HCT116 (cell line): ENCODE measurements at regions not wholly inside any gene's neighbourhood (a gene's known extent, or its start where the extent isn't known, plus 50 kb on each side); places are given as distances from the start of the nearest gene placed in this dataset.

Source experiments
- ATAC-seq: fragments of 200-7000 bp; cut with Tn5 transposase; 2 replicates; pipeline ENCODE4 v1.9.1; 2020; ENCODE audit warnings: mild to moderate bottlenecking, moderate library complexity
- BruUV-seq: library from RNA; stranded (reverse); fragments of 400-500 nt; replicated peaks from 2 replicates; lab custom pipeline; 2021; lab: Mats Ljungman, UMichigan
- CTCF ChIA-PET: fragments of 300-600 bp; sonication (Branson Sonifier 250); formaldehyde crosslinking; loops from one replicate; lab custom pipeline; 2021; ENCODE audit warnings: antibody characterized with exemption; lab: Charles Lee
- POLR2A ChIA-PET: fragments of 300-600, 350-600 bp; sonication (Branson Sonifier 250); formaldehyde crosslinking; loops from one replicate; lab custom pipeline; 2021; ENCODE audit warnings: antibody characterized with exemption; lab: Charles Lee
- RAD21 ChIA-PET, 2 experiments: fragments of 300-600 bp; sonication (Branson Sonifier 250); formaldehyde crosslinking; loops; one replicate each; lab custom pipeline; 2023; ENCODE audit warnings: low total read pairs in 2 of 2; ENCODE audit not compliant: uncharacterized antibody in 2 of 2, unreplicated experiment in 2 of 2, low non-redundant PET in 1 of 2; lab: Charles Lee
- DNase-seq: peaks from one replicate; pipeline ENCODE4 v3.0.0-alpha.2; 2010; ENCODE audit warnings: low read depth, low spot score
- H2AFZ ChIP-seq: fragments of 200-600 bp; shearing (Covaris generic), sonication (generic); 2 replicates; pipeline ENCODE4 v1.6.1; 2017; ENCODE audit warnings: low read depth, mixed run types, mixed read lengths, antibody characterized with exemption, low read length; ENCODE audit not compliant: poor library complexity, severe bottlenecking
- H3K27ac ChIP-seq: 2 replicates; pipeline ENCODE4 v1.5.1; 2012; ENCODE audit warnings: low read depth, low read length
- H3K27me3 ChIP-seq: fragments of 200-600 bp; sonication (generic); 2 replicates; pipeline ENCODE4 v1.6.1; 2016; ENCODE audit warnings: mixed run types, low read length, mixed read lengths; ENCODE audit not compliant: insufficient read depth
- H3K36me3 ChIP-seq, 2 experiments: fragments of 200-500 bp in 1 of 2; fragments of 200-600 bp in 1 of 2; sonication (Bioruptor generic) in 1 of 2; sonication (generic) in 1 of 2; 2 replicates each; pipeline versions ENCODE4 v1.5.1 to v1.6.1; 2014 to 2016; ENCODE audit warnings: low read length in 2 of 2, inconsistent platforms in 1 of 2, mixed read lengths in 1 of 2, mixed run types in 1 of 2; ENCODE audit not compliant: insufficient read depth in 2 of 2, control insufficient read depth in 1 of 2
- H3K4me1 ChIP-seq, 2 experiments: fragments of 200-600 bp in 1 of 2; sonication (generic) in 1 of 2; 2 replicates each; pipeline versions ENCODE4 v1.5.1 to v1.6.1; 2012 to 2017; ENCODE audit warnings: low read length in 2 of 2, inconsistent platforms in 1 of 2, mild to moderate bottlenecking in 1 of 2, mixed read lengths in 1 of 2, mixed run types in 1 of 2, moderate library complexity in 1 of 2; ENCODE audit not compliant: insufficient read depth in 2 of 2, control insufficient read depth in 1 of 2
- H3K4me2 ChIP-seq: fragments of 200-600 bp; sonication (generic); 2 replicates; pipeline ENCODE4 v1.6.1; 2017; ENCODE audit warnings: mixed run types, low read length, mixed read lengths
- H3K4me3 ChIP-seq, 2 experiments: fragments of 200-600 bp in 1 of 2; sonication (generic) in 1 of 2; replicated peaks in 1 of 2; 2 replicates each; pipeline ENCODE4 v1.5.1; 2011 to 2016; ENCODE audit warnings: low read length in 2 of 2, control low read depth in 1 of 2, low read depth in 1 of 2, mild to moderate bottlenecking in 1 of 2, mixed read lengths in 1 of 2, mixed run types in 1 of 2
- H3K79me2 ChIP-seq: fragments of 200-600 bp; sonication (generic); 2 replicates; pipeline ENCODE4 v1.6.1; 2017; ENCODE audit warnings: mild to moderate bottlenecking, mixed run types, low read length, moderate library complexity, mixed read lengths; ENCODE audit not compliant: insufficient read depth
- H3K9ac ChIP-seq: fragments of 200-600 bp; sonication (generic); 2 replicates; pipeline ENCODE4 v1.6.1; 2016; ENCODE audit warnings: low read length, mixed read lengths
- H3K9me2 ChIP-seq: fragments of 200-600 bp; sonication (generic), shearing (Covaris generic); 2 replicates; pipeline ENCODE4 v1.6.1; 2017; ENCODE audit warnings: mixed run types, mild to moderate bottlenecking, moderate library complexity; ENCODE audit not compliant: insufficient read depth
- H3K9me3 ChIP-seq, 2 experiments: fragments of 200-500 bp in 1 of 2; fragments of 200-600 bp in 1 of 2; sonication (Bioruptor generic) in 1 of 2; sonication (generic) in 1 of 2; 2 replicates each; pipeline ENCODE4 v1.6.1; 2014 to 2017; ENCODE audit warnings: low read length in 2 of 2, mixed read lengths in 2 of 2, inconsistent platforms in 1 of 2, low read depth in 1 of 2, mild to moderate bottlenecking in 1 of 2, mixed run types in 1 of 2, moderate library complexity in 1 of 2; ENCODE audit not compliant: control insufficient read depth in 1 of 2, insufficient read depth in 1 of 2
- H4K20me1 ChIP-seq: fragments of 200-600 bp; sonication (generic), shearing (Covaris generic); 2 replicates; pipeline ENCODE4 v1.6.1; 2017; ENCODE audit warnings: mixed run types, mild to moderate bottlenecking, moderate library complexity; ENCODE audit not compliant: insufficient read depth
- CBX3 ChIP-seq: IDR thresholded peaks from 2 replicates; pipeline ENCODE4 v1.6.1; 2012; ENCODE audit warnings: low read depth
- CEBPB ChIP-seq: IDR thresholded peaks from 2 replicates; pipeline ENCODE4 v1.6.1; 2012; ENCODE audit warnings: low read depth
- EGR1 ChIP-seq: IDR thresholded peaks from 2 replicates; pipeline ENCODE4 v1.6.1; 2012; ENCODE audit warnings: low read depth
- EZH2phosphoT487 ChIP-seq: fragments of 200-600 bp; IDR thresholded peaks from 2 replicates; pipeline ENCODE4 v1.6.1; 2018; ENCODE audit warnings: antibody characterized with exemption, borderline replicate concordance
- FOSL1 ChIP-seq: IDR thresholded peaks from 2 replicates; pipeline ENCODE4 v1.6.1; 2012; ENCODE audit warnings: low read depth
- POLR2A ChIP-seq: IDR thresholded peaks from 2 replicates; pipeline ENCODE4 v1.7.0; 2011; ENCODE audit warnings: borderline replicate concordance; ENCODE audit not compliant: insufficient read depth, insufficient read length; ENCODE audit errors: extremely low read depth
- SP1 ChIP-seq: IDR thresholded peaks from 2 replicates; pipeline ENCODE4 v1.6.1; 2012; ENCODE audit warnings: low read depth
- ZFX ChIP-seq: fragments of 450-650 bp; IDR thresholded peaks from 2 replicates; pipeline ENCODE4 v1.6.1; 2017
- intact Hi-C: fragments of 100-400 bp; cut with micrococcal nuclease; formaldehyde crosslinking; loops from 2 replicates; pipeline ENCODE4 v1.10.0; 2022

DNA sequence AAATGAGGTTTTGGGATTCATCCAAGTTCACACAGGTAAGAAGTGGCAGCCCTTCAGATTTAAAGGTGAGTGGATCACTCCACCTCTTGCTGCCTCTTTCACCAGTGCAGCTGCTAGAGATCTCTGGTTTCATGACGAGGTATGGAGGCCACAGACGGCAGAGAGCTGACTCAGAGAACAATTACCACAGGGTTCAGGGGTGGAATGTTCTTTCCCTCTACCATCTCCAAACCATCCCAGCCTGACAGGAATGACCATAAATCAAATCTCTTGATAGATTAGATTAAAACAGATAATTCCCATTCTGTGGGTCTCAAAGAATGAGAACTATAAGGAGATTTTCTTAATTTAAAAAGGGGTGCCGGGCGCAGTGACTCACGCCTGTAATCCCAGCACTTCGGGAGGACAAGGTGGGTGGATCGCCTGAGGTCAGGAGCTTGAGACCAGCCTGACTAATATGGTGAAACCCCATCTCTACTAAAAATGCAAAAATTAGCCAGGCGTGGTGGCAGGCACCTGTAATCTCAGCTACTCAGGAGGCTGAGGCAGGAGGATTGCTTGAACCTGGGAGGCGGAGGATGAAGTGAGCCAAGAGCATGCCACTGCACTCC is 174.2 kb upstream of the ATP11B start:
- H3K9ac ChIP-seq: no peak overlapping the region
- no peak overlapping the region for H3K4me3 ChIP-seq
- BruUV-seq: no TSS peak
- peaks cover 5 to 14% of the 10 kb centered on the region in 2 experiments for H3K4me1 ChIP-seq
- ChIA-PET RAD21 (interaction anchor here in 1 of 2 experiments (1.3 kb wide), 1 partner anchor 917 kb away, joined by 3 read pairs; no protein-coding TSS in a partner anchor), CTCF (interaction anchor here (0.8 to 3.7 kb wide), 3 partner anchors 65 to 918 kb away, joined by 3 to 12 read pairs (median 3); no protein-coding TSS in a partner anchor), POLR2A (interaction anchor here (1.1 kb wide), 1 partner anchor 10 kb away, joined by 3 read pairs; no protein-coding TSS in a partner anchor)
- no peaks in the 10 kb centered on the region for H3K9me2 ChIP-seq
- no peak overlapping the region for H3K27ac ChIP-seq
- H4K20me1 ChIP-seq: no peaks in the 10 kb centered on the region
- H3K9me3 ChIP-seq: no peaks in the 10 kb centered on the region
- DNase-seq (peak; percentile 59), ATAC-seq (peak; percentile 90)
- H2AFZ ChIP-seq: peak overlapping the region; percentile 81
- TF ChIP-seq SP1 (no peak), FOSL1 (peak; percentile 52), EZH2phosphoT487 (no peak), EGR1 (0 out of 2 replicates have a peak, but pooled peaks have one; percentile 32), CEBPB (peak; percentile 32)
- no peaks in the 10 kb centered on the region for H3K79me2 ChIP-seq
- H3K27me3 ChIP-seq: no peaks in the 10 kb centered on the region
- no peaks in the 10 kb centered on the region for H3K36me3 ChIP-seq
- peak overlapping the region; percentile 45 for H3K4me2 ChIP-seq
- intact Hi-C loops: loop anchor here (1.0 to 10.0 kb wide), 9 partner anchors 64 to 1412 kb away; no protein-coding TSS in a partner anchor

DNA sequence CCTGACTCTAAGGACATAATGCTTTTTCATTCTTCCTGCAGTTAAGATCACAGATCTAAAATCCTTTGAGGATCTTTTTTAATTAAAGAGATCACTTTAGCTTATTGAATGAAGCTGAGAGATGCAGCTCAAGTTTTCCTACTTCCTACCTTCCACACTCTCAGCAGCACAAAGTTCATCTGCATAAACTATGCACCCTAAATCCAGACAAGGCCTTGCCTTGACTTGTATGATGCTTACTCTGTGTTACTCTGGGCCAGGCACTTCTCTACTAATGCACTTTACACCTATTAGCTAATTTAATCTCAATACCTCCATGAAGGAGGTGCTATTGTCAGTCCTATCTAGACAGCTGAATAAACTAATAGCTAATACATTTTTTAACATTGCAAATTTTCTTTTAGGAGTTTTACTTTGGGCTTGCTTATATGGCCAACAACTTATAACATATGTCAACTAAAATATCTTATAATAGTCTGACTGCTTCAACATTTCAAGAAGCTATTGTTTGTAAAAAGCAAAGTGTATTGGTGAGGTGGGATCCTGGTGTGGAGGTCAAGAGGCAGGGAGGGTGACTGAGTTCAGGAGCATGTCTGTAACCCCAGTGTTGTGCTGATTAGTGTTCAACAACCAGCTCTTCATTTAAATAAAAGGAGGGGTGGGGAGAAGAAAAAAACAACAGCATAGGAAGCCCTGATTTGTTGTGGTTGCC is 172.4 kb upstream of the ATP11B start:
- Histone ChIP-seq H3K9ac (no peak overlapping the region), H3K4me3 (no peak overlapping the region), H3K4me1 (peaks cover 5 to 14% of the 10 kb centered on the region in 2 experiments), H3K9me3 (no peaks in the 10 kb centered on the region), H3K27me3 (no peaks in the 10 kb centered on the region), H3K9me2 (no peaks in the 10 kb centered on the region), H3K36me3 (no peaks in the 10 kb centered on the region), H4K20me1 (no peaks in the 10 kb centered on the region), H2AFZ (no peak overlapping the region), H3K27ac (no peak overlapping the region), H3K4me2 (no peak overlapping the region), H3K79me2 (no peaks in the 10 kb centered on the region)
- ChIA-PET RAD21 (no interaction called here), CTCF (interaction anchor here (0.8 to 3.7 kb wide), 6 partner anchors 62 to 920 kb away, joined by 3 to 14 read pairs (median 4); partner anchors contain the start of gene SOX2), POLR2A (interaction anchor here (0.6 kb wide), 1 partner anchor 670 kb away, joined by 3 read pairs; no protein-coding TSS in a partner anchor)
- no peak for ATAC-seq
- intact Hi-C loops: no loop called here
- TF ChIP-seq POLR2A (no peak), CEBPB (no peak), ZFX (no peak), CBX3 (no peak)
- BruUV-seq: no TSS peak
- DNase-seq: no peak
